GM12875 (cell line): ENCODE measurements at regions not wholly inside any gene's neighbourhood (a gene's known extent, or its start where the extent isn't known, plus 50 kb on each side); places are given as distances from the start of the nearest gene placed in this dataset.

Experiments used
- H3K4me3 ChIP-seq: one replicate; pipeline ENCODE4 v1.5.1; 2011; ENCODE audit warnings: low read depth, low read length, control low read depth
- TF ChIP-seq, protein P1 (sequence below): IDR thresholded peaks from 2 replicates; pipeline ENCODE4 v1.5.1; 2011; ENCODE audit warnings: low read depth, mild to moderate bottlenecking, control low read depth, inconsistent platforms, low read length, moderate library complexity, borderline replicate concordance; ENCODE audit not compliant: insufficient read depth

- no peak overlapping the region for H3K4me3 ChIP-seq
- TF ChIP-seq, protein P1, sequence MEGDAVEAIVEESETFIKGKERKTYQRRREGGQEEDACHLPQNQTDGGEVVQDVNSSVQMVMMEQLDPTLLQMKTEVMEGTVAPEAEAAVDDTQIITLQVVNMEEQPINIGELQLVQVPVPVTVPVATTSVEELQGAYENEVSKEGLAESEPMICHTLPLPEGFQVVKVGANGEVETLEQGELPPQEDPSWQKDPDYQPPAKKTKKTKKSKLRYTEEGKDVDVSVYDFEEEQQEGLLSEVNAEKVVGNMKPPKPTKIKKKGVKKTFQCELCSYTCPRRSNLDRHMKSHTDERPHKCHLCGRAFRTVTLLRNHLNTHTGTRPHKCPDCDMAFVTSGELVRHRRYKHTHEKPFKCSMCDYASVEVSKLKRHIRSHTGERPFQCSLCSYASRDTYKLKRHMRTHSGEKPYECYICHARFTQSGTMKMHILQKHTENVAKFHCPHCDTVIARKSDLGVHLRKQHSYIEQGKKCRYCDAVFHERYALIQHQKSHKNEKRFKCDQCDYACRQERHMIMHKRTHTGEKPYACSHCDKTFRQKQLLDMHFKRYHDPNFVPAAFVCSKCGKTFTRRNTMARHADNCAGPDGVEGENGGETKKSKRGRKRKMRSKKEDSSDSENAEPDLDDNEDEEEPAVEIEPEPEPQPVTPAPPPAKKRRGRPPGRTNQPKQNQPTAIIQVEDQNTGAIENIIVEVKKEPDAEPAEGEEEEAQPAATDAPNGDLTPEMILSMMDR: no peak
Observed at GRCh38 chr4:71230271-71231128, 108.3 kb upstream of the SLC4A4 start.

DNA sequence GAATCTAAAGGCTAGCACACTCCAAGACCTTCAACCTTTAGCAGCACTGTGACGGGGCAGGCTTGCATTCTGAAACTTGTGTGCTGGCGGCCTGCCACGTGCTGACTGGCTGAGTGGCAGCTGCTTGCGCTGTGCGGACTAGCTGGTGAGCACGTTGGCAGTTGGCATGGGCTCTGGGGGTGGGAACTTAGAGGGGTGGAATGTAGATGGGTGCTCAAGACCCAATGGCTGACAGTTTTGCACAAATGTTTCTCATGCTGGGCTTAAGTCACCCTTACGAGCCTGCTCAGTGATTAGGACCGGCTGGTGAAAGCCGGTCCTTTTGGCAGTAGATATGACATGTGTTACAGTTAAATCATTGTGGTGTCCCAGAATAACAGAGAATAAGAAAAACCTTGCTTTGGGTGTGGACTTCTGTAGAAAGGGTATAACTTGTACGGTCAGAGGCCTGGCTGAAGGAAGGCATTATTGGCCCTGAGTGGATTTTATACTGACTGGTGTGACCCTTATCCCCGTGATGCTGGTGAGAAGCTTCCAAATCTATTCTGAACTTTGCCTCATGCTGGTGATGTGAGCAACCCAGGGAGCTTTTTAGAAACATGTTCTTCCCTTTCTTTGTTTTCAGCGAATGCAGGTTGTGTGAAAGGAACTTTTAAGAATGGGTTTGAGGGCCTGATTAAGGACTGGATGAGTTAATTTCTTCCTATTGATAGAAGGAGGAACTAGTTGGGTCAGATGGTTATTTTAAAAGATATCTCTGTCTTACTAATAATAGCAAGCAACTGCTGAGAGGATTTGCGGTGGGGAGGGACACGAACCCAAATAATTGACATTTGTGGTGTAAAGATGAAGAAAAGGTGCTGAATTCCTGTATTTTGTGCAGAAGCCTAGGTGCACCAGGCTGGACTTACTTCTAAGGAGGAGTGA lies 107.4 kb upstream of the SLC4A4 start:
- H3K4me3 ChIP-seq: no peak overlapping the region

DNA sequence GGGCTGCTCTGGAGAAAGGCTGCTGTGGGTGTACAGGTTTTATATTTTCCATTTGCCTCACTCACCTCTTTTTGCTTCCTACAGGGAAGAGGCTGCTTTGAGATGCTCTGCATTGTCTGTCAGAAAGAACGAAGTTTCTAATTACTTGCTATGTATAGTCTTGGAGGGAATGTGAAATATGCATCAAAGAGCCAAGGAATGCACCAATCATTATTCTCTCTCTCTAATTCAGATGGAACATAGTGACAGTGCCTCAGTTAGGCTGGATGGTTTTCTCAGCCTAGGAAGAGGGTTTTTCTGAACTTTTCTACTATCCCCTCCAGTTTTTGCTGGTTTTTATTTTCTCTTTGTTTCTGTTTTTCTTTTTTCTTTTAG lies 106.8 kb upstream of the SLC4A4 start:
- TF ChIP-seq, protein P1: no peak
- no peak overlapping the region for H3K4me3 ChIP-seq

More for the DNA sequence above, 107.4 kb upstream of the SLC4A4 start:
- TF ChIP-seq, protein P1: no peak

DNA sequence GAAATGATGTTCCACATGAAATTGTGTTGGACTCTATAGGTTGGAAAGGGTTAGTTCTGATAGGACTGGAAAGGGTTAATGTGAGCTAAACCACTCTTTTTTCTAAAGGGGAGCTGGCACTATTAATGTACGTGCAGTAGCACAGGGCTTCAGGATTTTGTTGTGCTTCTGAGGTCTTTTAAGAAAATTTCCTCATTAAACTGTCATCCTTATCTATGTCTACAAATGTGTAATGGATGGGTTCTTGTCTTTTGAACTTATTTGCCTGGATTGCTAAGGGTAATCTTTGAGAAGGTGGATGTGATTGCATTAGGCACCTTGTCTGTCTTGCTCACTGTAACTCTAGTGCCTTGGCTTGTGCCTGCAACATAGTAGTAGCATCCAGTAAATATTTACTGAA lies 106.0 kb upstream of the SLC4A4 start:
- TF ChIP-seq, protein P1: no peak
- no peak overlapping the region for H3K4me3 ChIP-seq

GRCh38 chr4:71235311-71236201 lies 103.3 kb upstream of the SLC4A4 start:
- TF ChIP-seq, protein P1: no peak

GRCh38 chr4:71236226-71236625 lies 102.6 kb upstream of the SLC4A4 start:
- H3K4me3 ChIP-seq: no peak overlapping the region
- TF ChIP-seq, protein P1: no peak

More at GRCh38 chr4:71235311-71236201, 103.3 kb upstream of the SLC4A4 start:
- no peak overlapping the region for H3K4me3 ChIP-seq
